ENCODE measurements at regions not wholly inside any gene's neighbourhood (a gene's known extent, or its start where the extent isn't known, plus 50 kb on each side); places are given as distances from the start of the nearest gene placed in this dataset.

DNA sequence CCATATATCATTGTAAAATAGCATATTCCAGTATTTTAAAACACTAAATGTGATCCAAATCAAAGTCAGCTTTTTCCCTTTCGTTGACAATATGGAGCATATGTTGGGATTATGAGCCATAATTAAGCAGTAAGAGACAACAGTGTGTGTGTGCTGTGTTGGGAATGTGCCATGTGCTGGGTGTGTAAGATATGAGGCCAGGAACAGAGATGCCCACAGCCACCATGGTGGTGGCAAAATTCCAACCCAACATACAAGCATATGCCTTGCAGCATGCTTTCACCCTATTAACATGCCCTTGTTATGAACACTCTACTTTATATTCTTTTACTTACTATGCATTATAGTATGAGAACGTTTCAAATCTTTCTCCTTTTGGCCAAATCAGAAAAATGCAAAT, 1560.4 kb upstream of the TENM3 start:
- Histone ChIP-seq H3K4me3 (ENCODE audit: low read depth, low read length, poor library complexity, severe bottlenecking) (no peak overlapping the region), H3K4me1 (ENCODE audit: insufficient read depth, low read length, poor library complexity, severe bottlenecking) (peaks cover 6% of the 10 kb centered on the region), H3K27me3 (replicated peaks; ENCODE audit: insufficient read depth, low read depth, low read length, poor library complexity) (no peaks in the 10 kb centered on the region), H3K9me3 (ENCODE audit: low read depth, low read length, poor library complexity, severe bottlenecking) (no peaks in the 10 kb centered on the region), H3K36me3 (ENCODE audit: insufficient read depth, low read length, poor library complexity, severe bottlenecking) (no peaks in the 10 kb centered on the region), H3K27ac (ENCODE audit: low read depth, low read length, poor library complexity, severe bottlenecking) (no peak overlapping the region)
- intact Hi-C loops (cut with micrococcal nuclease; ENCODE audit: unreplicated experiment), result no loop called here
- TF ChIP-seq EZH2 (IDR thresholded peaks at IDR 0.05; ENCODE audit: borderline replicate concordance, low read depth, low read length, poor library complexity, severe bottlenecking), result no peak
- TF ChIP-seq, protein P1, sequence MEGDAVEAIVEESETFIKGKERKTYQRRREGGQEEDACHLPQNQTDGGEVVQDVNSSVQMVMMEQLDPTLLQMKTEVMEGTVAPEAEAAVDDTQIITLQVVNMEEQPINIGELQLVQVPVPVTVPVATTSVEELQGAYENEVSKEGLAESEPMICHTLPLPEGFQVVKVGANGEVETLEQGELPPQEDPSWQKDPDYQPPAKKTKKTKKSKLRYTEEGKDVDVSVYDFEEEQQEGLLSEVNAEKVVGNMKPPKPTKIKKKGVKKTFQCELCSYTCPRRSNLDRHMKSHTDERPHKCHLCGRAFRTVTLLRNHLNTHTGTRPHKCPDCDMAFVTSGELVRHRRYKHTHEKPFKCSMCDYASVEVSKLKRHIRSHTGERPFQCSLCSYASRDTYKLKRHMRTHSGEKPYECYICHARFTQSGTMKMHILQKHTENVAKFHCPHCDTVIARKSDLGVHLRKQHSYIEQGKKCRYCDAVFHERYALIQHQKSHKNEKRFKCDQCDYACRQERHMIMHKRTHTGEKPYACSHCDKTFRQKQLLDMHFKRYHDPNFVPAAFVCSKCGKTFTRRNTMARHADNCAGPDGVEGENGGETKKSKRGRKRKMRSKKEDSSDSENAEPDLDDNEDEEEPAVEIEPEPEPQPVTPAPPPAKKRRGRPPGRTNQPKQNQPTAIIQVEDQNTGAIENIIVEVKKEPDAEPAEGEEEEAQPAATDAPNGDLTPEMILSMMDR (conservative IDR thresholded peaks at IDR 0.05; ENCODE audit: low read depth, low read length), result no peak
- CTCF ChIA-PET, result no interaction called here
- BruUV-seq (replicated peaks), result no TSS peak
- POLR2A ChIA-PET (ENCODE audit: low non-redundant PET), result no interaction called here
- no peak for DNase-seq (ENCODE audit: low spot score)

DNA sequence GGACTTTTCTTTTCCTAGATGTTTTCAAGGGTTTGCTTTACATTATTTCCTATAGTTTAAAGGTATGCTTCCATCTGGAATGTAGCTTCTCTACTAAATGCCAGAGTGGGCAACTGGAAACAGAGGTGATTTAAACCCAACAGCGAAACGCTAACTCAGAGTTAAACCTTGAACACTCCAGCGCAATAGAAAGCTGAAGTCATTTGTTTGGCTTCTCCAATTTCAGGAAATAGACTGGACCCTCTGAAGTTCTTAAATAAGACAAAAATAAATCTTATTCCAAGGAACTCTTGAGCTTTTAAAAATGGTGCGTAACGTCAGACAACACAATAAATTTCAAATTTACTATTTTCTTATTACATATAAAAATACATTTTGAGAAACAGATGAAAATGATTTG, 1560.0 kb upstream of the TENM3 start:
- H3K4me1 ChIP-seq (ENCODE audit: insufficient read depth, low read length, poor library complexity, severe bottlenecking), result peaks cover 10% of the 10 kb centered on the region
- no peak overlapping the region for H3K4me3 ChIP-seq (ENCODE audit: low read depth, low read length, poor library complexity, severe bottlenecking)
- no peak for TF ChIP-seq EZH2 (IDR thresholded peaks at IDR 0.05; ENCODE audit: borderline replicate concordance, low read depth, low read length, poor library complexity, severe bottlenecking)
- TF ChIP-seq, protein P1 (conservative IDR thresholded peaks at IDR 0.05; ENCODE audit: low read depth, low read length), result no peak
- no peak overlapping the region for H3K27ac ChIP-seq (ENCODE audit: low read depth, low read length, poor library complexity, severe bottlenecking)
- H3K27me3 ChIP-seq (replicated peaks; ENCODE audit: insufficient read depth, low read depth, low read length, poor library complexity), result no peaks in the 10 kb centered on the region
- ChIA-PET CTCF (no interaction called here), POLR2A (ENCODE audit: low non-redundant PET) (no interaction called here)
- no peak for DNase-seq (ENCODE audit: low spot score)
- no TSS peak for BruUV-seq (replicated peaks)
- H3K36me3 ChIP-seq (ENCODE audit: insufficient read depth, low read length, poor library complexity, severe bottlenecking), result no peaks in the 10 kb centered on the region
- H3K9me3 ChIP-seq (ENCODE audit: low read depth, low read length, poor library complexity, severe bottlenecking), result no peaks in the 10 kb centered on the region
- intact Hi-C loops (cut with micrococcal nuclease; ENCODE audit: unreplicated experiment), result no loop called here

DNA sequence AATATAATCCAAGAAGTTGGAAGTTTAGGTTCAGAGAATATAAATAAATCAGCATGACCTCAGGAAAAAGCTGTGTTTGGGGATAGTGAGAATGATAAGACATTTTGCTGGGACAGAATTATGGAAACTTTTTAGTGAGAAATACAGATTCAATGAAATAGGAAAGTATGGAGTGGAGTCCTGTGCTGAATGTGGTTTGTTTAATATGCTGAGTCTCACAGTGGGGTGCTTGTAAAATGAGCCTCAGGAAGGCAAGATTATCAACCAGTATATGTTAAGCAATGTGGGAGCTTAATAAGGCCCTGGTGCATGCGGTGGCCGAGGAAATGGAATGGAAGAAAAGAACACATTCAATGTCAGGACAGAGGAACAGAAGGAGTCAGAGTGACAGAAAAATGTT, 1554.7 kb upstream of the TENM3 start:
- intact Hi-C loops (cut with micrococcal nuclease; ENCODE audit: unreplicated experiment), result no loop called here

More for the DNA sequence above, 1554.7 kb upstream of the TENM3 start:
- ChIA-PET POLR2A (ENCODE audit: low non-redundant PET) (no interaction called here), CTCF (no interaction called here)
- Histone ChIP-seq H3K9me3 (ENCODE audit: low read depth, low read length, poor library complexity, severe bottlenecking) (no peaks in the 10 kb centered on the region), H3K4me3 (ENCODE audit: low read depth, low read length, poor library complexity, severe bottlenecking) (no peak overlapping the region), H3K27ac (ENCODE audit: low read depth, low read length, poor library complexity, severe bottlenecking) (peak overlapping the region; percentile 20), H3K4me1 (ENCODE audit: insufficient read depth, low read length, poor library complexity, severe bottlenecking) (peaks cover 23% of the 10 kb centered on the region), H3K27me3 (replicated peaks; ENCODE audit: insufficient read depth, low read depth, low read length, poor library complexity) (no peaks in the 10 kb centered on the region), H3K36me3 (ENCODE audit: insufficient read depth, low read length, poor library complexity, severe bottlenecking) (no peaks in the 10 kb centered on the region)
- peak; percentile 83 for DNase-seq (ENCODE audit: low spot score)
- TF ChIP-seq, protein P1 (conservative IDR thresholded peaks at IDR 0.05; ENCODE audit: low read depth, low read length), result no peak
- no peak for TF ChIP-seq EZH2 (IDR thresholded peaks at IDR 0.05; ENCODE audit: borderline replicate concordance, low read depth, low read length, poor library complexity, severe bottlenecking)
- BruUV-seq (replicated peaks), result no TSS peak
